ENCODE measurements at regions not wholly inside any gene's neighbourhood (a gene's known extent, or its start where the extent isn't known, plus 50 kb on each side); places are given as distances from the start of the nearest gene placed in this dataset.

- H3K4me3 ChIP-seq (ENCODE audit: low read depth, low read length): no peak overlapping the region
- DNase-seq (ENCODE audit: low read depth): no peak
- no peak for TF ChIP-seq CTCF (conservative IDR thresholded peaks at IDR 0.05; ENCODE audit: low read depth, low read length)
These were observed 55.7 kb upstream of the ACADM start for GRCh38 chr1:75668813-75669212.

DNA sequence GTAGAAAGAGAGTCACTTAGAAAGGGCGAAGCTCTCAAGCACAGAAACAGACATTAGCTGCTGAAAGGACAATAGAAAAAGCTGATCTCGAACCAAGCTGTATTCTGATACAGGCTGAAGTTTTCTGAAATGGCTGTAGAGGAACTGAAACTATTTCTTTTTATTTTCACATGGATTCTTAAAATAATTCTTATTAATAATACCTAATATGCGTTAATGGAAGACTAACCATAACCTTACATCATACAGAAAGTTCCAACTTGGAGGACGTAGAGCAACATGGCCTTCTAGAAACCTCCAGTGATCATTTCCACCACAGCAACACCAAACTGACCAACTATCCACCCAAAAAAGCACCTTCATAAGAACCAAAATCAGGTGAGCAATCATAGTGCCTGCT, 52.8 kb upstream of the ACADM start:
- H3K4me3 ChIP-seq (ENCODE audit: low read depth, low read length): no peak overlapping the region
- TF ChIP-seq CTCF (conservative IDR thresholded peaks at IDR 0.05; ENCODE audit: low read depth, low read length): no peak
- DNase-seq (ENCODE audit: low read depth): no peak

DNA sequence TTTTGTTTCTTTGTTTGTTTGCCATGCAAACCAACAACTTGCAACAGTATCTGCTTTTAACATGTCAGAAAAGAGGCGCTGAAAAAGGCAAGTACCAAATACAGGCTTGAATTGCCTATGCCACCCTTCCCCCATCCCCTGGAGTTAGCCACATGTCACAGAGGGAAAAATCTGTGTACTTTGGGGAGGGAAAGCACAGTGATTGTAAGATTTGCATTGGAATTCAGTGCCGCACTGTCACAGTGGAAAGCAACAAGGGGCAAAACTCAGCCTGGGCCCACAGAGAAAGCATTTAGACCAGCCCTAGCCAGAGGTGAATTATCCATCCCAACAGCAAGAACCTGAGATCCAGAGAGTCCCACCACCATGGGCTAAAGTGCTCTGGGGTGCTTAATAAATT, 52.4 kb upstream of the ACADM start:
- no peak for DNase-seq (ENCODE audit: low read depth)
- H3K4me3 ChIP-seq (ENCODE audit: low read depth, low read length): no peak overlapping the region
- no peak for TF ChIP-seq CTCF (conservative IDR thresholded peaks at IDR 0.05; ENCODE audit: low read depth, low read length)

GRCh38 chr1:75672528-75673393, 51.7 kb upstream of the ACADM start:
- TF ChIP-seq CTCF (conservative IDR thresholded peaks at IDR 0.05; ENCODE audit: low read depth, low read length): no peak
- H3K4me3 ChIP-seq (ENCODE audit: low read depth, low read length): no peak overlapping the region
- peak; percentile 85 for DNase-seq (ENCODE audit: low read depth)

DNA sequence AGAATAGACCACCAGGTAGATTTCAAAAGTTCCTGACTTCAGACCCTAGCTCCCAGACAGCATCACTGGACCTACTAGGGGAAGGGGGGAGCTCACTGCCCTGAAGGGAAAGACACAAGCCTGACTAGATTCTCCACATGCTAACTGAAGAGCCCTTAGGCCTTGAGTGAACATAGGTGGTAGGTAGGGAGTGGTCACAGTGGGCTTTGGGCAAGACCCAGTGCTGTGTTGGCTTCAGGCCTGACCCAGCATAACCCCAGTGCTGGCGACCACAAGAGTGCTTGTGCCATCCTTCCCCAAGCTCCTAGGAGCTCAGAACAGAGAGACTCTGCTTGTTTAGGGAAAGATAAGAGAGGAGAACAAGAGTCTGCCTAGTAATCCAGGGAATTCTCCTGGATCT, 51.1 kb upstream of the ACADM start:
- TF ChIP-seq CTCF (conservative IDR thresholded peaks at IDR 0.05; ENCODE audit: low read depth, low read length): no peak
- no peak overlapping the region for H3K4me3 ChIP-seq (ENCODE audit: low read depth, low read length)
- DNase-seq (ENCODE audit: low read depth): no peak

DNA sequence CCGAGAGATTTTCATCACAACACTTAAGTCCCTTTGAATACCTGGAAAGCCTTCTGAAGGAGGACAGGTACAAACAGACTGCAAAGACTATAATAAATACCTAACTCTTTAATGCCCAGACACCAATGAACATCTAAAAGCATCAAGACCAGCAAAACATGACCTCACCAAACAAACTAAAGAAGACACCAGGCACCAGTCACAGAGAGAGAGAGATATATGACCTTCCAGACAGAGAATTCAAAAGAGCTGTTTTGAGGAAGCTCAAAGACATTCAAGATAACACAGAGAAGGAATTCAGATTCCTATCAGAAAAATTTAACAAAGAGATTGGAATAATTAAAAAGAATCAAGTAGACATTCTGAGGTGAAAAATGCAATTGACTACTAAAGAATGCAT, 50.6 kb upstream of the ACADM start:
- TF ChIP-seq CTCF (conservative IDR thresholded peaks at IDR 0.05; ENCODE audit: low read depth, low read length): no peak

More for the DNA sequence above, 50.6 kb upstream of the ACADM start:
- no peak overlapping the region for H3K4me3 ChIP-seq (ENCODE audit: low read depth, low read length)
- no peak for DNase-seq (ENCODE audit: low read depth)

Data from choroid plexus epithelial cell (primary cell).